ENCODE measurements at regions not wholly inside any gene's neighbourhood (a gene's known extent, or its start where the extent isn't known, plus 50 kb on each side); places are given as distances from the start of the nearest gene placed in this dataset.
"Not testable (repeated sequence)": the region's sequence is repeated elsewhere in the genome, so short reads cannot be mapped to it uniquely, and the experiment has no call there.

DNA sequence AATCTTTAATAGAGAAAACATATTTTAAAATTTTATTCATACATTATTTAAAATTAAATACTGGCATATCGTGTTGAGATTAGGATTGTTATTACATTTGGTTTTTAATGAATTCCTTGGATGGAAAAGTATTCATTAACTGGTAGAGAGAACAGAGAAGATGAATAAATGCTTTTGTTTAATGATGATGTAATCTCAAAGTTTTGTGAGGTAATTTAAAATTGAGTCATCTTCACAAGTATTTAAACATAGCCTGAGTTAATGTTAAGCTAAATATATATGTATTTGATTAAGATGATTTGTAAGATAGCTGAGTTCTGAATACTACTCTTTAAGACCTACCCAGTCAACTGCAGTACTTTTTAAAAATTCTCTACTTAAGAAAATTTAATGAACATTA lies 713.4 kb upstream of the VRK2 start:
- DNase-seq (ENCODE audit: low read depth): no peak

DNA sequence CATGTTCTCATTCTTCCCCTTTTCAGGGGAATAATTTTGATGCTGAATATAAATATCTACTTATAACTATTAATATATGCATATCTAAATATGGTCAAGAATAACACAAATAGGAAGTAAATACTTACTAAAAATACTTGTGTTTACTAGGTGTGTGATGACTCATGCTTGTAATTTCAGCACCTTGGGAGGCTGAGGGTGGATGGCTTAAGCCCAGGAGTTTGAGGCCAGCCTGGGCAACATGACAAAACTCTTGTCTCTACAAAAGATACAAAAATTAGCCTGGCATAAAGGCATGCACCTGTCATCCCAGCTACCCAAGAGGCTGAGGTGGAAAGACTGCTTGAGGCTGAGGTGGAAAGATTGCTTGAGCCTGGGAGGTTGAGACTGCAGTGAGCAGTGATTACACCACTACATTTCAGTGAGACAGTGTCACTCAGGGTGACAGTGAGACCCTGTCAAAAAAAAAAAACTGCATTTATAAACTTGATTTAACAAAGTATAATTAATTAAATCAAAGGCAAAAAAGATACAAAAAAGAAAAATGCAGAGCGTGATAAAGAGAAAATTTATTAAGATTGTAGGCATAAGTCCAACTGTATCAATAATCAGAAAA lies 703.1 kb upstream of the VRK2 start:
- no peak for DNase-seq (ENCODE audit: low read depth)

DNA sequence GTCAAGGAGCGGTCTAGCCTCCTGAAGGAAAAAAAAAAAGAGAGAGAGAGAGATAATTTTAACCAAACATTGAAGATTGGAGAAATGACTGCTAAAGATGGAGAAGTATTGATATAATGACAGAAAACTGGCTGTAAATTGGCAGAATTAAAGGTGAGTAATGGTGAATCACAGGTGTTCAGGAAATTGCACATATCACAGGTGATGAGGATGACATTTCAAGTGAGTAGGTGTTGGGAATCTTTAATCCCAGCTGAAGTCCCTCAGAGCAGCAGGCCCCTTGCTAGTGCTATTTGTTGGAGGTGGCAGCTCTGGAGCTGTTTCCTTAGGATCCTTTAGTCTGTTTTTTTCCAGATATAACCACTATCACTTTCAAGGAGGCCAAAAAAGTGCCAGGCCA lies 678.4 kb upstream of the VRK2 start:
- no peak for DNase-seq (ENCODE audit: low read depth)

DNA sequence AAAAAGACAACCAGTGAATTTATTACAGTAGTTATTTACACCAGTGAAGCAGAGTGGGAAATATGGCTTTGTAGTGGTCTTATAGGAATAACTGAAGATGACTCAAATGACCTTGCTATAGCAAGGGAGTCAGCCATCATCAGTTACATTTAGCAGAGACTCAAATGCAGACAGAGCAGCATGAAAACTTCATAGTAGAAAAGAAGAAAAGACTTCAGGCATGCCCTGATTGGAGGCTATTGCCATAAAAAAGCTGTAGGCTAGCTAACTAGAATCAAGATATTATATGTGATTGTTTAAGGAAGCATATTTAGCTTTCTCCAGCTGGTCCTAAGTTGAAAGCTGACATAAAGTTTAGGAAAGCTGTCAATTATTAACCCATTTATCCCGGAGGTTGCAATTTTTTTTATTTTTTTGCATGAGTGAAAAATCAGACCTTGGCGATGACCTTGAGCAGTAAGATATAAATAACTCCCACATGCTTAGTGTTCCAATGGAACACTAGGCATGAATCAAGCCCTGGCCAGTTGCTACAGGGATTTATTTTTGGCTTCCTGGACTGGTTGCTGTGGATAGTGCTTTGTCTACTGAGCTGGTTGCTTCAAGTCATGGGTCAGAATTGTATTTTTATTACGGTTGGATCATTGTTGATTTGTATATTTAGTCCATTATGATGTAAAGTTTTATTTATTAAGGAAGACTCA lies 675.6 kb upstream of the VRK2 start:
- no peak for DNase-seq (ENCODE audit: low read depth)

DNA sequence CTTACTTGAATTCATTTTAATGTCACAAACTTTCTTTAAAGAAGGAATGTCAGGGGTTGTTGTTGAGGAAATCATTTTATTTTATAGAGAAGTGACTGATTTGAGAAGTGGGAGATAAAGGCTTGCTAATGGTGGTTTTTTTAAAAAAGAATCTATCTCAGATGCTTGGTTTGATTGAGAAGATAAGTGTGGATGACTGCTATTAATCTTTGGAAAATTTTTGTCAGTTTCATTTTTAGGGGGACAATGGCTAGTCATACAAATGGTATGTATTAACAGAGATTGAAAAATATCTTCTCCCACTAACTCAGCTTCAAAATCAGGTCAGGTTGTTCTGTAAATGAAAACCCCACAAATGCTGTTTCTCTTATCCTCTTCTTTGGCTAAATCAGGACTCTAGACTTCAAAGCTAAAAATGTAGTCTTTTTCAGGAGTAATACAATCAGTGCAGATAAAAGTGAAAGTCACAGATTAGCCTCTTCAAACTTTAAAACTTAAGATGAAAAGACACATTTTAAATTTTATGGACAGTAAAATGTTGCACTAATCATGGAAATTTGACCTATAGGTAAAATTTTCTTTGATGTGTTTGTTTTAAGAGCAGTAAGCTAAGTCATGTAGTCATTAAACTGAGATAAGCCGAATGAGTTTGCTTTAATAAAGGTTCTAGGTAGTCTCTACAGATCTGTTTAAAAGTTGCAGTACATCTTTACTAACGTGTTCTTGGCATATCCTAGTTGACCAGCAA lies 674.2 kb upstream of the VRK2 start:
- no peak for DNase-seq (ENCODE audit: low read depth)

DNA sequence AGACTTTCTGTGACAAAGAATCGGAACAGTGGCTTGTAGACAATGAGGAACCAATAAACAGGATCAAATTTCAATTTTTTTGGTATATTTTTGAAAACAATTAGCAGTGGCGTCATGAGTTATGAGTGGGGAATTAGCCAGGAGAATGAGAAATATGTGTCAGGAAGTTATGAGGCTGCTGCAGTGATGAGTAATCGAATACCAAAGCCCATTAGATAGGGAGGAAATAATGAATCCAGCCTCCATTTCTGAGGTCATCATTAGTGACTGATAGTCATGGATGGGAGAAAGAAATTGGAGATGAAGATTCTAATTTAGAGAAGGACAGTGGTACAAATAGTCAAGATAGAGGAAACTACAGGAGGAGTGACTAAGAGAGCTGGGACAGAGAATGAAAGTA lies 673.1 kb upstream of the VRK2 start:
- no peak for DNase-seq (ENCODE audit: low read depth)

DNA sequence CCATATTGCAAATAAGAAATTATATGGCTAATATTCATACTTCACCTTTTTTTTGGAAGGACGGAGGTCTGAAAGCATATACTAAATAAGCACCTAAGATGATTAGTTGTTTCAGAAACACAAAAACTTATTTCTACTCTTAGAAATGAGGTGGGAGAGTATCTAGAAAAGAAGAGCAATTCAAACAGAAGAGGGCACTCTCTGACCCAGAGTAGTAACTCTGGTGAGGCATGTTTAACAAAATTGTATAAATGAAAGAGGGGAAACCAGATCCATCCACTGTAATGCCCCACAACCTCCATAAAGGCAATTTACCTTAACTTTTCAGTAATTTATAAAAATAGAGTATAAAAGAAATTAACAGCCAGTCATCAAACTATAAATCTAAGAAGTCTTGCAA lies 669.6 kb upstream of the VRK2 start:
- DNase-seq (ENCODE audit: low read depth): no peak

DNA sequence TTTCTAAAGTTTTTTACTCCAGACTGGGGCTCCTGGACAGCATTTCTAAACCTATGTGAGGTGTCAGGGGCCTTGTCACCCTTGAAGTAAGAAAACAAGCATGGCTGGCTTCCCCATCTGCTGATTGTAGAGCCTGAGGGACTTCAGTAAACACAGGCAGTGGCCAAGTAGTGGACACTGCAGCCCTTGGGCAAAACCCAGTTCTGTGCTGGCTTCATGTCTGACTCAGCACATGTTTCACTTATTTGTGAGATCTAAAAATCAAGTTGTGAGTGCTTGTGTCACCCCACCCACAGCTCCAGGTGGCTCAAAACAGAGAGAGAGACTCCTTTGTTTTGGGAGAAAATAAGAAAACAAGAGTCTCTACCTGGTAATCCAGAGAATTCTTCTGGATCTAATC lies 660.3 kb upstream of the VRK2 start:
- DNase-seq (ENCODE audit: low read depth): no peak

DNA sequence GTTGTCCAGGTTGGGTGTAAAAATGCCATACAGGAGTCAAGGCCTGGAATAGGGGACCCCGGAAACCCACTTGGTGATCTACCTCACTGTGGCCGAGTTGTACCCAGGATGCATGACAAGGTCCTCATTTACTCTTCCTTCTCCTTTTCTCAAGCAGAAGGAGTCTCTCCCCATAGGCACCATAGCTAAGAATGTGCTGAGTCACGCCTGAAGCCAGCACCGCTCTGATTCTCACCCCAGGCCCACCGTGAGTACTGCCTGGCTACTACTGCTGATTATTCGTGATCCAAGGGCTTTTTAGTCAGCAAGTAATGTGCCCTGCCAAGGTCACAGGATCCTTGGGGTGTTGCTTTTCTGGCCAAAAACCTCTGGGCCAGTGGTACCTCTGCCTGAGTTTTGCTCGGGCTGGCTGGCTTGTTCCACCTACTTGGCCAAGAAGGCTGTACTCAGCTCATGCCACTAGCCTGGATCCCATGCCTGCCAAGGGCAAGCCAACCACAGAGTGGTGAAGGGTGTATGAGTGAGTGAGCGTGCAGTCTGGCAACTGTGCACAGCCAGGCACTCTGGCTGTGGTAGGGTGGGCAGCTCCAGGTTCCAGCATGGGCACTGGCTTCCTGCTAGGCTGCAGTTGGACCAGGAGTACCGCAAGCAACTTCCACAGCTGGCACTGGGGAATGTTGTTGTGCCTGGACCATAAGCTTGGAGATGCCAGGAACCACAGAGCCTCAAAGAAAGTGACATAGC lies 650.1 kb upstream of the VRK2 start:
- DNase-seq (ENCODE audit: low read depth): no peak

DNA sequence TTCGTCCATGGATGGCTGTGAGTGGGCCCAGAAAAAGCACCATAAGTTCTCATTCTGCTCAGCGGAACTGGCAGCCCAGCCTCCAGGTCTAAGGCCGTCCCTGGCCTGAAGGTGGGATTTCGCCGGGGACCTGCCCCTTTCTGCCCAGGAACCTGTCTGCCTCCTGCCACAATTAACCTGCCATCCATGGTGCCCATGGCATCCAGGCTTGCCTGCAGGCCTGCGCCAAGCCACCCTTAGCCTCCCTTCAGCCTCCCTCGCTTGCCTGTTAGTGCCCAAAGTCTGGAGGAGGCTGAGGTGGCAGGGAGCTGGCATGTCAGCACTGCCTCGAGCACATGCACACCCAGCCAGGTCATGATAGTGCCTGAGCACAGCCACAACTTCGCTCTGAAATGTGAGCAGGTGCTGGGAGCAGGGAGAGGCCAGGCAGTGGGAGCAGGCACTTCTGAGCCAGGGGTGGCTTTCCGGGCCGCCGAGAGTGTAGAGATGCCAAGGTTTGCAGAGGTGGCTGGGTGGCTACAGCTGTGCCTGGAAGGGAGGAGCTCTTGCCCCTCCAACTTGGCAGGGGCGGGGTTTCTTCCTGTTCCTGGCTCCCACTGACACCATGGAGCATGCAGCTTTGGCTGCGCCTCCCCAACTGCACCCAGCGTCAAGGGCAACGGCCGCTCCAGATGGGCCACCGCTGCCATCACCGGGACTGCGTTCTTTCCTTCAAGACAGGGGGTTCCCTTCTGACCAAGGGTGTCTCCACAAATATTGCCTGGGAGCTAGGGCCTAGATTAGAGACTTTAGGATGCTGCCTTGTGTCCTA lies 648.9 kb upstream of the VRK2 start:
- no peak for DNase-seq (ENCODE audit: low read depth)

DNA sequence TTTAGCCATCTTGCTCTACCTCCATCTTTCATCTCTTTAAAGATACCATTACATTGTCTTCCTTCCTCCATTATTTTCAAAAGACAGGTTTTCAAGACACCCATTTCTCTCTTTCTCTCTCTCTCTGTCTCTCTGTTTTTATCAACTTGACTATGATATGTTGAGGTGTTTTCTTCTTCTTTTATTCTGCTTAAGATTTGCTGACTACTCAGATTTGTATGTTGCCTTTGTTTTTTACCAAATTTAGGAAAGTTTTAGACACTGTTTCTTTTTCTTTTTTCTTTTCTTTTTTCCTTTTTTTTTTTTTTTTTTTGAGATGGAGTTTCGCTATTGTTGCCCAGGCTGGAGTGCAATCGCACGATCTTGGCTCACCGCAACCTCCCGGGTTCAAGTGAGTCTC lies 647.5 kb upstream of the VRK2 start:
- DNase-seq (ENCODE audit: low read depth): no peak

DNA sequence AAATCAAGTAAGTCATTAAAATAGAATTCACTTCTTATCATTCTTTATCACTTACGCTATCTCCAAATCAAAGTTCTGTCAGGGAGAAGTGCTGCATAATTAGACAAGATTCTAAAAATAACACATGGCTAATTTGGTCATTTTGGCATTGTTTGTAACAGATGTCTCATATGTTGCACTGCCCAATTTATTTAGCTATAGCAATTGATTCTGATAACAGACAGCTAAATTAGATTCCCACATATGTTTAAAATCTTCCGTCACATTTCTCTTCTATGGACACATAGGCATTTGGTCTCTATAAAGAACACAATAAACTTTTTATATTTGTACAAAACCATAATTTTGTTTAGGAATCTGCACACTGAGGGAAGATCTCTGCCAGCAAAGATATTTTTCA lies 644.5 kb upstream of the VRK2 start:
- no peak for DNase-seq (ENCODE audit: low read depth)

DNA sequence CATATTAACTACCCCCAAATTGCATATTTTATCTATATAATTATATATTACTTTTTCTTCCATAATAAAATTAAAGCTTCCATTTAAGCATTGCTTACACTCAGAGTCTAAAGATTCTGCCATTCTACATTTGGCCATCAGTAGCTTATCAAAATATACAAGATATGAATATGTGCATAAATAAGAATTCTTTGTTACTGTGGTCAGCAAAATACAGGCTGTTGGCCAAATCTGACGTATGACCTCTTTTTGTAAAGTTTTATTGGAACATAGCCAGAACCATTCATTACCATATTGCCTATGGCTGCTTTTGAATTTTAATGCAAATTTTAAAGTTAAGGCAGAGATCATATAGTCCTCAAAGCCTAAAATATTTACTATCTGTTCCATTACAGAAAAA lies 643.9 kb upstream of the VRK2 start:
- no peak for DNase-seq (ENCODE audit: low read depth)

DNA sequence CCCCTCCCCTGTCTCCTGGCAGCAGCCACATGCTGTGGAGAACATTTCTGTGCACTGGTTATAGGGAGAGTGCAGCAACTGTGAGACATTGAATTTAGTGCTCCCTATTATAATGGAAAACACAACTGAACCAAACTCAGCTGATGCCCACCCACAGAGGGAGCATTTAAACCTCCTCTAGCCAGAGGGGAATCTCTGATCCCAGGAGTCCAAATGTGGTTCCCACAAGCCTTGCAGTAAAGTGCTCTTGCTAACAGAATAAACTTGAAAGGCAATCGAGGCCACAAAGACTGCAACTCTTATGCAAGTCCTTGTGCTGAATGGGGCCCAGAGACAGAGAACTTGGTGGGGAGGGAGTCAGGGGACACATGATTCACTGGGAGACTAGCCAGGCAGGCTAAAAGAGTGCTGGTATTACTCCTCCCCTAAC lies 638.8 kb upstream of the VRK2 start:
- no peak for DNase-seq (ENCODE audit: low read depth)

DNA sequence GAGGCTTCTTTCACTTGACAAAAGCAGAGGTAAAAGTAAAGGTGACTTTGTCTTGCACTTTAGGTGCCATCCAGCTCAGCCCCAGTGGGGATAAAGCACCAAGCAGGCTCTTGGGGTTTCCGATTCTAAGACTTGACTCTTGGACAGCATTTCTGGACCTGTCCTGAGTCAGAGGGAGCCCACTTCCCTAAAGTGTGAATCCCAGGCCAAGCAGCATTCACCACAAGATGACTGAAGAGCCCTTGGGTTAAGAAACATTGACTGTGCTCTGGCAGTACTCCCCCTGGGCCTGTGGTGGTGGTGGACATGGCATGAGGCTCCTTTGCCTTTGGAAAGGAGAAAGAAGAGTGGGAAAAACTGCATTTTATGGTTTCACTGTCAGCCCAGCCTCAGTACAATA lies 638.0 kb upstream of the VRK2 start:
- no peak for DNase-seq (ENCODE audit: low read depth)

DNA sequence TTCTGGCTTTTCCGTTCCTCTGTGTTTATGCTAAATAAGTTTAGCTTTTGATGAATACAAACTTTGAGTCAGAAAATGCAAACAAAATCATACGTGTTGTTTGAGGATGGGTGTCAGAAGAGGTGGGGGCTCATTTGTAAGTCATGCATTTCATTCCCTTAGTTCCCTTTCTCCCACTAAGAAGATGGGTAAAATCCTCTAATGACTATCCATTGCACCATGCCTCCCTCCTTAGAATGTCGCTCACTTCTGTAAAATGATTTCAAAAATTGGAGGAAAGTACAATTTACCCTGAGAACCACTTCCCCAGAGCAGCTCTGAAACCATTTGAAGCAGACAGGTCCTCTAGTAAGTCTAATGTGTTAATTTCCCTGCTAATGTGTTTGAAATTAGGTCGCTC lies 629.6 kb upstream of the VRK2 start:
- no peak for DNase-seq (ENCODE audit: low read depth)

DNA sequence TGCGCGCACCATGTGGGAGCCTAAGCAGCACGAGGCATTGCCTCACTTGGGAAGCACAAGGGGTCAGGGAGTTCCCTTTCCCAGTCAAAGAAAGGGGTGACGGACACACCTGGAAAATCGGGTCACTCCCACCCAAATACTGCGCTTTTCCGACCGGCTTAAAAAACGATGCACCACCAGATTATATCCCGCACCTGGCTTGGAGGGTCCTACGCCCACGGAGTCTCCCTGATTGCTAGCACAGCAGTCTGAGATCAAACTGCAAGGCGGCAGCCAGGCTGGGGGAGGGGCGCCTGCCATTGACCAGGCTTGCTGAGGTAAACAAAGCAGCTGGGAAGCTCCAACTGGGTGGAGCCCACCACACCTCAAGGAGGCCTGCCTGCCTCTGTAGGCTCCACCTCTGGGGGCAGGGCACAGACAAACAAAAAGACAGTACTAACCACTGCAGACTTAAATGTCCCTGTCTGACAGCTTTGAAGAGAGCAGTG lies 627.7 kb upstream of the VRK2 start:
- DNase-seq (ENCODE audit: low read depth): not testable (repeated sequence)

DNA sequence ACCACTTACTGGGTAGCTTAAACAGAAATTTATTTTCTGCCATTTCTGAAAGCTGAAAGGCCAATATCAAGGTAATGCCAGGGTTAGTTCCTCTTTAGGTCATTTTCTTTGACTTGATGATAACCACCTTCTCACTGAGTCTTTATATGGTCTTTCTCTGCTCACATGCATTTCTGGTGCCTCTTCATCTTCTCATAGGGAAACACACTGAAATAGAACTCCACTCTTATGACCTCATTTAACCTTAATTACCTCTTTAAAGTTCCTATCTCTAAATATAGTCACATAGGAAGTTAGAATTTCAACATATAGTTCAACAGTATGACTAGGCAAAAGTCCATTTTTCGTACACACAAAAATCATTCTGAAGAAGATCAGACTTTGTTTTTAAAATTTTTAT lies 616.8 kb upstream of the VRK2 start:
- no peak for DNase-seq (ENCODE audit: low read depth)

DNA sequence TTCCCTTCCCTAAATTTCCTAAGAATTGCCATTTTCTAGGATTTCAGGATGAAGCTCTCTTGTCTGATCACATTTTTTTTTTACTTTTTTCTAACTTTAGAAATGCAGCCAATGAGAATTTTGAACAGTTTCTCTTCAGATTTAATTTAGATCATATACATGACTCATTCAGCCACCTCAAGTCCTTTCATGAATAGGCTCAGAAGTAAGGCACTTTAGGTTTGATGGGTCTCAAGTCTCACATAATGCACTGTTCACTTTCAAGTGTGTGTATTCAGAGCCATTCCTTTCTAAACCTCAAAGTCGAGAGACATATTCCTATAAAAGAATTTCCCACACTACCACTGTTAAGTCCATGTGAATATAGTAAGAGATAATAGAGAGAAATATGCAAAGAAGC lies 614.1 kb upstream of the VRK2 start:
- no peak for DNase-seq (ENCODE audit: low read depth)

DNA sequence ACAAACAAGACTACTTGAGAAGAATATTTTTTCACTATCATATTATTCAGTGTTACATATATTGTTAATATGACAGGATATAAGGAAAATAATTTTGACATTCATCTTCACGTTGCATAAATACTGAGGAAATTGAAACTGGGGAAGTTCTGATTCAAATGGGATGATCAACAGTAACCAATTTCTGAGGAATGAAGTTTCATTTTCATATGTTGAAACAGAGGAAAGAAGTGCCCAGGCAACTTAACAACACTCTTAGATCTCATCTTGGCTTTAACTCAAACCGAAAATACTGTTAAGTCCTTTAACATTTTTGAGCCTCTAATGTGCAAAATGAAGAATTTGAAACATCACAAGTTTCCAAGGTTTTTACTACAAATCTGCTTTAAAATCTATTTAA lies 612.2 kb upstream of the VRK2 start:
- DNase-seq (ENCODE audit: low read depth): no peak

DNA sequence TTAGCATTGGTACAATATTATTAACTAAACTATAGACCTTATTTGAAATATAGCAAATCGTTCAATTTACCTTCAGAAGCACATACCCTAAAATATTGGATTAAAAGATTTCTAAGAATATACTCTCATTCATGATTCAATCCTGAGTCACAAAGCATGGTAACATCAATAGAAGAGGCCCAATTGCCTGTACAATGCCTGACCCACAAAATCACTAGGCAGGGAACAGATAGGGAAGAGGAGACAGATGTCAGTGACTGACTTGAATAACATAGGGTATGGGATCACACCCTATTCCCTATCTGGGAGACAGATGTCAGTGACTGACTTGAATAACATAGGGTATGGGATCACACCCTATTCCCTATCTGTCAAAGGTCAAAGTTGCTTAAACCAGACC lies 611.6 kb upstream of the VRK2 start:
- no peak for DNase-seq (ENCODE audit: low read depth)

DNA sequence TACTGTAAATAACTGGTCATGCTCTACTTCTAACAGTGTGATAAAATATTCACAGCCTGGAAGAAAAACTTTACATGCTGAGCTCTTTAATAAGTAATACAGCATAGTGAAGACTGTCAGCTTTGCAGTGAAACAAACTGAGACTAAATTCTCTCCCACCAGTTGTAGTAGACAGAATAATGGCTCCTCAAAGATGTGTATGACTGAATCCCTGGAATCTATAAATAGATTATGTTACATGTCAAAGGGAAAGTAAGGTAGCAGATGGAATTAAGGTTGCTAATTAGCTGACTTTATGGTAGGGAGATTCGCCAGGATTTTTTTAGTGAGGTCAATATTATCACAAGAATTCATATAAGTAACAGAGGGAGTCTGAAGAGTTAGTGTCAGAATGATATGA lies 609.5 kb upstream of the VRK2 start:
- DNase-seq (ENCODE audit: low read depth): no peak

Data from activated T-helper 1 cell treated with Interleukin-2 at 50 U/mL for 16 hours (primary cell).